GM19043 (cell line): ENCODE measurements at regions not wholly inside any gene's neighbourhood (a gene's known extent, or its start where the extent isn't known, plus 50 kb on each side); places are given as distances from the start of the nearest gene placed in this dataset.

Source experiments
- ATAC-seq: cut with Tn5 transposase; IDR thresholded peaks from one replicate; pipeline ENCODE4 v1.9.1; 2021; ENCODE audit warnings: low read depth; ENCODE audit not compliant: unreplicated experiment

- no peak for ATAC-seq
Observed at GRCh38 chr10:3526727-3527501, 258.1 kb downstream of the KLF6 start.

GRCh38 chr10:3525832-3526449 lies 259.1 kb downstream of the KLF6 start:
- no peak for ATAC-seq

- no peak for ATAC-seq
Observed at GRCh38 chr10:3524086-3524960, 260.7 kb downstream of the KLF6 start.

- no peak for ATAC-seq
Observed at GRCh38 chr10:3523309-3524050, 261.5 kb downstream of the KLF6 start.

GRCh38 chr10:3516923-3517255 lies 268.1 kb downstream of the KLF6 start:
- ATAC-seq = no peak

GRCh38 chr10:3516234-3516922 lies 268.6 kb downstream of the KLF6 start:
- ATAC-seq = no peak

- ATAC-seq = no peak
Observed at GRCh38 chr10:3514691-3515090, 270.3 kb downstream of the KLF6 start.

GRCh38 chr10:3512263-3512662 lies 272.7 kb downstream of the KLF6 start:
- ATAC-seq = no peak

GRCh38 chr10:3511483-3511882 lies 273.5 kb downstream of the KLF6 start:
- ATAC-seq = no peak

- ATAC-seq = no peak
Observed at GRCh38 chr10:3510741-3511140, 274.3 kb downstream of the KLF6 start.

- ATAC-seq = no peak
Observed at GRCh38 chr10:3509355-3509754, 275.7 kb downstream of the KLF6 start.

GRCh38 chr10:3503299-3503698 lies 281.7 kb downstream of the KLF6 start:
- no peak for ATAC-seq

- ATAC-seq = no peak
Observed at GRCh38 chr10:3502673-3503072, 282.3 kb downstream of the KLF6 start.

GRCh38 chr10:3500408-3500856 lies 284.6 kb downstream of the KLF6 start:
- no peak for ATAC-seq

- ATAC-seq = no peak
Observed at GRCh38 chr10:3499120-3499519, 285.9 kb downstream of the KLF6 start.

- no peak for ATAC-seq
Observed at GRCh38 chr10:3497581-3497980, 287.4 kb downstream of the KLF6 start.

GRCh38 chr10:3496138-3496537 lies 288.9 kb downstream of the KLF6 start:
- no peak for ATAC-seq

GRCh38 chr10:3495281-3495680 lies 289.7 kb downstream of the KLF6 start:
- no peak for ATAC-seq

- ATAC-seq = no peak
Observed at GRCh38 chr10:3494838-3495230, 290.2 kb downstream of the KLF6 start.
